HEK293 (cell line): ENCODE measurements at regions not wholly inside any gene's neighbourhood (a gene's known extent, or its start where the extent isn't known, plus 50 kb on each side); places are given as distances from the start of the nearest gene placed in this dataset.

Source experiments
- CTCF ChIP-seq: fragments of 450-650 bp; formaldehyde crosslinking; IDR thresholded peaks from 2 replicates; pipeline ENCODE4 v1.5.1; 2016; ENCODE audit warnings: missing biosample characterization, missing genetic modification characterization
- KLF1 ChIP-seq: fragments of 450-650 bp; formaldehyde crosslinking; IDR thresholded peaks from 2 replicates; pipeline ENCODE4 v1.5.1; 2016; ENCODE audit warnings: missing biosample characterization, missing genetic modification characterization
- SETDB1 ChIP-seq: IDR thresholded peaks from one replicate; pipeline ENCODE4 v1.6.1; 2017; ENCODE audit warnings: mild to moderate bottlenecking, low read length, moderate library complexity, mixed read lengths; ENCODE audit not compliant: insufficient read length
- TSHZ1 ChIP-seq: fragments of 450-650 bp; formaldehyde crosslinking; IDR thresholded peaks from 2 replicates; pipeline ENCODE4 v1.5.1; 2016; ENCODE audit warnings: missing biosample characterization, missing genetic modification characterization, borderline replicate concordance
- ZBTB8A ChIP-seq: fragments of 450-650 bp; formaldehyde crosslinking; IDR thresholded peaks from 2 replicates; pipeline ENCODE4 v1.5.1; 2016; ENCODE audit warnings: missing biosample characterization, missing genetic modification characterization
- ZFP69B ChIP-seq: fragments of 450-650 bp; formaldehyde crosslinking; IDR thresholded peaks from 2 replicates; pipeline ENCODE4 v1.5.1; 2016; ENCODE audit warnings: missing biosample characterization, missing genetic modification characterization
- ZNF214 ChIP-seq: fragments of 450-650 bp; formaldehyde crosslinking; IDR thresholded peaks from 2 replicates; pipeline ENCODE4 v1.5.1; 2017; ENCODE audit warnings: missing biosample characterization, mild to moderate bottlenecking, missing genetic modification characterization, borderline replicate concordance
- ZNF362 ChIP-seq: fragments of 450-650 bp; formaldehyde crosslinking; IDR thresholded peaks from 2 replicates; pipeline ENCODE4 v1.5.1; 2016; ENCODE audit warnings: missing biosample characterization, missing genetic modification characterization
- ZNF449 ChIP-seq: fragments of 450-650 bp; formaldehyde crosslinking; IDR thresholded peaks from 2 replicates; pipeline ENCODE4 v1.5.1; 2017; ENCODE audit warnings: missing biosample characterization, mild to moderate bottlenecking, missing genetic modification characterization, moderate library complexity
- ZNF596 ChIP-seq: fragments of 450-650 bp; IDR thresholded peaks from 2 replicates; pipeline ENCODE4 v1.5.0; 2018; ENCODE audit warnings: missing biosample characterization, mild to moderate bottlenecking, missing genetic modification characterization, moderate library complexity
- ZNF791 ChIP-seq: fragments of 450-650 bp; formaldehyde crosslinking; IDR thresholded peaks from 2 replicates; pipeline ENCODE4 v1.5.1; 2016; ENCODE audit warnings: missing biosample characterization, missing genetic modification characterization
- ZSCAN16 ChIP-seq: fragments of 450-650 bp; formaldehyde crosslinking; IDR thresholded peaks from 2 replicates; pipeline ENCODE4 v1.5.1; 2016; ENCODE audit warnings: missing biosample characterization, missing genetic modification characterization

GRCh38 chr1:187041104-187041503 lies 212.4 kb downstream of the PLA2G4A start:
- no peak for TF ChIP-seq SETDB1
- TF ChIP-seq CTCF (tag by site-specific recombination), result no peak
- no peak for TF ChIP-seq ZNF449
- no peak for TF ChIP-seq KLF1 (tag by site-specific recombination)
- no peak for TF ChIP-seq ZNF362 (tag by site-specific recombination)
- TF ChIP-seq ZFP69B (tag by site-specific recombination), result no peak
- no peak for TF ChIP-seq ZNF596 (tag by site-specific recombination)
- TF ChIP-seq TSHZ1 (tag by site-specific recombination), result no peak
- no peak for TF ChIP-seq ZSCAN16
- no peak for TF ChIP-seq ZNF791 (tag by site-specific recombination)
- TF ChIP-seq ZNF214 (tag by site-specific recombination), result no peak
- TF ChIP-seq ZBTB8A (tag by site-specific recombination), result no peak
